ENCODE measurements at regions not wholly inside any gene's neighbourhood (a gene's known extent, or its start where the extent isn't known, plus 50 kb on each side); places are given as distances from the start of the nearest gene placed in this dataset.

GRCh38 chr16:65861131-65861731 lies 505.3 kb upstream of the CDH5 start:
- DNase-seq (ENCODE audit: extremely low read depth, low read depth) = no peak
- TF ChIP-seq CTCF (IDR thresholded peaks at IDR 0.05; ENCODE audit: low read depth, low read length, missing control alignments) = no peak
- no peak overlapping the region for H3K4me3 ChIP-seq (replicated peaks; ENCODE audit: low read depth, low read length)

- no peak for DNase-seq (ENCODE audit: extremely low read depth, low read depth)
- TF ChIP-seq CTCF (IDR thresholded peaks at IDR 0.05; ENCODE audit: low read depth, low read length, missing control alignments) = no peak
- H3K4me3 ChIP-seq (replicated peaks; ENCODE audit: low read depth, low read length) = no peak overlapping the region
These were observed 511.0 kb upstream of the CDH5 start for GRCh38 chr16:65855171-65856145.

- no peak for DNase-seq (ENCODE audit: extremely low read depth, low read depth)
- TF ChIP-seq CTCF (IDR thresholded peaks at IDR 0.05; ENCODE audit: low read depth, low read length, missing control alignments) = no peak
- H3K4me3 ChIP-seq (replicated peaks; ENCODE audit: low read depth, low read length) = no peak overlapping the region
These were observed 520.3 kb upstream of the CDH5 start for GRCh38 chr16:65846210-65846602.

GRCh38 chr16:65845466-65846209 lies 520.9 kb upstream of the CDH5 start:
- TF ChIP-seq CTCF (IDR thresholded peaks at IDR 0.05; ENCODE audit: low read depth, low read length, missing control alignments) = no peak
- no peak for DNase-seq (ENCODE audit: extremely low read depth, low read depth)
- no peak overlapping the region for H3K4me3 ChIP-seq (replicated peaks; ENCODE audit: low read depth, low read length)

- no peak overlapping the region for H3K4me3 ChIP-seq (replicated peaks; ENCODE audit: low read depth, low read length)
- DNase-seq (ENCODE audit: extremely low read depth, low read depth) = no peak
- no peak for TF ChIP-seq CTCF (IDR thresholded peaks at IDR 0.05; ENCODE audit: low read depth, low read length, missing control alignments)
These were observed 522.5 kb upstream of the CDH5 start for GRCh38 chr16:65843941-65844340.

- no peak overlapping the region for H3K4me3 ChIP-seq (replicated peaks; ENCODE audit: low read depth, low read length)
- DNase-seq (ENCODE audit: extremely low read depth, low read depth) = no peak
- TF ChIP-seq CTCF (IDR thresholded peaks at IDR 0.05; ENCODE audit: low read depth, low read length, missing control alignments) = no peak
These were observed 524.4 kb upstream of the CDH5 start for GRCh38 chr16:65842067-65842466.
